Spleen (tissue), 11 donors: ENCODE measurements at regions not wholly inside any gene's neighbourhood (a gene's known extent, or its start where the extent isn't known, plus 50 kb on each side); places are given as distances from the start of the nearest gene placed in this dataset.

Source experiments
- DNase-seq: peaks from one replicate; pipeline ENCODE4 v3.0.0-alpha.2; 2020
- H3K27ac ChIP-seq, 8 donors: fragments of 200-600 bp; sonication (generic) in 7 of 8; 1 replicate in 4 of 8; 2 replicates in 4 of 8; pipeline versions ENCODE4 v1.5.0 to v1.8.0; 2016 to 2021; ENCODE audit warnings: inconsistent platforms in 4 of 8, mild to moderate bottlenecking in 4 of 8, moderate library complexity in 1 of 8
- H3K27me3 ChIP-seq, 7 donors: fragments of 200-600 bp; sonication (generic) in 6 of 7; replicated peaks in 1 of 7; 1 replicate in 4 of 7; 2 replicates in 3 of 7; pipeline versions ENCODE4 v1.5.0 to v1.8.0; 2016 to 2021; ENCODE audit warnings: inconsistent platforms in 3 of 7, mild to moderate bottlenecking in 1 of 7
- H3K36me3 ChIP-seq, 6 donors: fragments of 200-600 bp; sonication (generic) in 5 of 6; 1 replicate in 4 of 6; 2 replicates in 2 of 6; pipeline versions ENCODE4 v1.5.0 to v1.8.0; 2016 to 2021; ENCODE audit warnings: inconsistent platforms in 2 of 6
- H3K4me1 ChIP-seq, 6 donors: fragments of 200-600 bp; sonication (generic) in 5 of 6; 1 replicate in 3 of 6; 2 replicates in 3 of 6; pipeline versions ENCODE4 v1.5.0 to v1.8.0; 2016 to 2021; ENCODE audit warnings: inconsistent platforms in 3 of 6
- H3K4me3 ChIP-seq, 8 donors: fragments of 200-600 bp; sonication (generic) in 7 of 8; 1 replicate in 4 of 8; 2 replicates in 4 of 8; pipeline versions ENCODE4 v1.5.0 to v1.8.0; 2016 to 2021; ENCODE audit warnings: inconsistent platforms in 4 of 8, mild to moderate bottlenecking in 4 of 8, moderate library complexity in 2 of 8
- H3K9me3 ChIP-seq, 8 donors: fragments of 200-600 bp; sonication (generic) in 7 of 8; 1 replicate in 4 of 8; 2 replicates in 4 of 8; pipeline versions ENCODE4 v1.5.0 to v1.8.0; 2016 to 2021; ENCODE audit warnings: inconsistent platforms in 4 of 8
- CTCF ChIP-seq, 11 experiments: fragments of 200-600 bp in 7 of 11; fragments of 450-650 bp in 4 of 11; sonication (generic) in 4 of 11; IDR thresholded peaks in 8 of 11; conservative IDR thresholded peaks in 3 of 11; 1 replicate in 7 of 11; 2 replicates in 4 of 11; pipeline versions ENCODE4 v1.4.0 to v1.8.0; 2016 to 2021; ENCODE audit warnings: antibody characterized with exemption in 11 of 11, inconsistent platforms in 4 of 11, mild to moderate bottlenecking in 1 of 11
- POLR2A ChIP-seq, 3 donors: fragments of 450-650 bp; IDR thresholded peaks; one replicate each; pipeline ENCODE4 v1.5.1; 2017; ENCODE audit warnings: antibody characterized with exemption in 3 of 3, mild to moderate bottlenecking in 1 of 3
- POLR2AphosphoS5 ChIP-seq, 3 donors: sonication (generic); formaldehyde crosslinking; IDR thresholded peaks; one replicate each; pipeline ENCODE4 v1.5.1; 2017; ENCODE audit warnings: antibody characterized with exemption in 3 of 3
- WGBS, 5 donors: extraction: QIAGEN DNeasy Blood & Tissue Kit in 3 of 5; methylation state at CpG; one replicate each; pipeline versions ENCODE4 v1.1.5 to v1.1.7; 2013 to 2018; 5-methylcytosine and 5-hydroxymethylcytosine counted together
- intact Hi-C: fragments of 100-400 bp; cut with DNase I; formaldehyde crosslinking; loops from one replicate; pipeline ENCODE4 v1.15.0; 2023; ENCODE audit warnings: low total_unique reads
- donor health status: healthy with polysubstance abuse.
- donor health status: DM: no; HTN: no; CAD: no; lungs with moderate emphysema.
- donor health status: DM: no; HTN: no; CAD: no.
- donor health status: Bipolar disorder and iron deficiency.
- donor health status: healthy.
- donor health status: DM: no; HTN: no; CAD: no.
- donor health status: DM: yes; HTN: yes; CAD: no.

- Histone ChIP-seq H3K27me3 (no peaks in the 10 kb centered on the region), H3K4me3 (no peak overlapping the region), H3K9me3 (peaks cover 0 to 40% (median 18%) of the 10 kb centered on the region in 8 donors), H3K27ac (no peak overlapping the region), H3K4me1 (no peaks in the 10 kb centered on the region), H3K36me3 (no peaks in the 10 kb centered on the region)
- TF ChIP-seq POLR2A (IDR thresholded peaks at IDR 0.05) (no peak), POLR2AphosphoS5 (IDR thresholded peaks at IDR 0.05) (no peak), CTCF (IDR thresholded peaks at IDR 0.05 in 8 of 11, conservative IDR thresholded peaks at IDR 0.05 in 3 of 11) (no peak)
- intact Hi-C loops: no loop called here
- DNase-seq: no peak
- 69 to 81% (median 74%) methylated on average over 1 of the region's 1 CpG for WGBS, 5 donors
Observed at GRCh38 chr3:94686208-94686607, 623.3 kb downstream of the NSUN3 start.

- Histone ChIP-seq H3K27ac (no peak overlapping the region), H3K4me3 (no peak overlapping the region), H3K4me1 (no peaks in the 10 kb centered on the region), H3K27me3 (no peaks in the 10 kb centered on the region), H3K9me3 (peaks cover 0 to 8% (median 0%) of the 10 kb centered on the region in 8 donors), H3K36me3 (no peaks in the 10 kb centered on the region)
- 47 to 61% (median 55%) methylated on average over 5 of the region's 5 CpGs for WGBS, 5 donors
- no peak for TF ChIP-seq POLR2AphosphoS5 (IDR thresholded peaks at IDR 0.05)
- intact Hi-C loops: no loop called here
- no peak for DNase-seq
Observed at GRCh38 chr3:94693997-94694640, 631.3 kb downstream of the NSUN3 start.

- no peak for DNase-seq
- peaks cover 0 to 8% (median 0%) of the 10 kb centered on the region in 8 donors for H3K9me3 ChIP-seq
- intact Hi-C loops: no loop called here
- no peak overlapping the region for H3K27ac ChIP-seq
- H3K27me3 ChIP-seq: no peaks in the 10 kb centered on the region
- WGBS, 5 donors: 77 to 91% (median 85%) methylated on average over 2 of the region's 2 CpGs
- H3K4me1 ChIP-seq: no peaks in the 10 kb centered on the region
- no peaks in the 10 kb centered on the region for H3K36me3 ChIP-seq
- TF ChIP-seq POLR2AphosphoS5 (IDR thresholded peaks at IDR 0.05): no peak
- no peak overlapping the region for H3K4me3 ChIP-seq
Observed at GRCh38 chr3:94694894-94695293, 632.0 kb downstream of the NSUN3 start.

- H3K27ac ChIP-seq: no peak overlapping the region
- peaks cover 0 to 20% (median 6%) of the 10 kb centered on the region in 8 donors for H3K9me3 ChIP-seq
- no peaks in the 10 kb centered on the region for H3K36me3 ChIP-seq
- TF ChIP-seq POLR2A (IDR thresholded peaks at IDR 0.05): no peak
- TF ChIP-seq POLR2AphosphoS5 (IDR thresholded peaks at IDR 0.05): no peak
- no peak for TF ChIP-seq CTCF (IDR thresholded peaks at IDR 0.05 in 8 of 11, conservative IDR thresholded peaks at IDR 0.05 in 3 of 11)
- no peaks in the 10 kb centered on the region for H3K27me3 ChIP-seq
- intact Hi-C loops: no loop called here
- DNase-seq: no peak
- no peaks in the 10 kb centered on the region for H3K4me1 ChIP-seq
- no peak overlapping the region for H3K4me3 ChIP-seq
- WGBS, 5 donors: 36 to 83% (median 68%) methylated on average over 3 of the region's 3 CpGs
Observed at GRCh38 chr3:94704467-94704866, 641.6 kb downstream of the NSUN3 start.

GRCh38 chr3:94709249-94709902 is 646.5 kb downstream of the NSUN3 start:
- intact Hi-C loops: no loop called here
- H3K27me3 ChIP-seq: no peaks in the 10 kb centered on the region

More at GRCh38 chr3:94709249-94709902, 646.5 kb downstream of the NSUN3 start:
- H3K4me3 ChIP-seq: no peak overlapping the region
- H3K36me3 ChIP-seq: no peaks in the 10 kb centered on the region
- 41 to 74% (median 46%) methylated on average over 1 of the region's 1 CpG for WGBS, 5 donors
- no peak overlapping the region for H3K27ac ChIP-seq
- peaks cover 0 to 20% (median 6%) of the 10 kb centered on the region in 8 donors for H3K9me3 ChIP-seq
- TF ChIP-seq POLR2AphosphoS5 (IDR thresholded peaks at IDR 0.05): no peak
- no peak for TF ChIP-seq POLR2A (IDR thresholded peaks at IDR 0.05)
- TF ChIP-seq CTCF (IDR thresholded peaks at IDR 0.05 in 8 of 11, conservative IDR thresholded peaks at IDR 0.05 in 3 of 11): no peak
- H3K4me1 ChIP-seq: no peaks in the 10 kb centered on the region
- no peak for DNase-seq
